ENCODE measurements at regions not wholly inside any gene's neighbourhood (a gene's known extent, or its start where the extent isn't known, plus 50 kb on each side); places are given as distances from the start of the nearest gene placed in this dataset.

DNA sequence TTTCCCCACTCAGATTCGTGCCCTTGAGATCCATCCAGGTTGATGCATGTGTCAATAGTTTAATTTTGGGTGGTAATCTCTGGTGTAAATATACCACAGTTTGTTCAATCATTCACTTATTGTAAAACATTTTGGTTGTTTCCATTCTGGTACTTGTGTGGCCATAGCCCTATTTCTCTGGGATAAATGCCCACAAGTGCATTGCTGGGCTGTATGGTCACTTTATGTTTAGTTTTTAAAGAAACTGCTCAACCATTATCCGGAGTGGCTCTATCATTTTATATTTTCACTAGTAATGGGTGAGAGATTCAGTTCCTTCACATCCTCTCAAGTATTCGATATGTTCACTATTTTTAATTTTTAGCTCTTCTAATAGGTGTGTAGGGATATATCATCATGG is 60.7 kb upstream of the RNF24 start:
- TF ChIP-seq CTCF (IDR thresholded peaks at IDR 0.05) (no peak), EZH2 (IDR thresholded peaks at IDR 0.05; ENCODE audit: borderline replicate concordance, insufficient read depth, low read depth, low read length, poor library complexity, severe bottlenecking) (no peak)

Measured in B cell (primary cell).